ENCODE measurements at regions not wholly inside any gene's neighbourhood (a gene's known extent, or its start where the extent isn't known, plus 50 kb on each side); places are given as distances from the start of the nearest gene placed in this dataset.
"Not testable (repeated sequence)": the region's sequence is repeated elsewhere in the genome, so short reads cannot be mapped to it uniquely, and the experiment has no call there.

DNA sequence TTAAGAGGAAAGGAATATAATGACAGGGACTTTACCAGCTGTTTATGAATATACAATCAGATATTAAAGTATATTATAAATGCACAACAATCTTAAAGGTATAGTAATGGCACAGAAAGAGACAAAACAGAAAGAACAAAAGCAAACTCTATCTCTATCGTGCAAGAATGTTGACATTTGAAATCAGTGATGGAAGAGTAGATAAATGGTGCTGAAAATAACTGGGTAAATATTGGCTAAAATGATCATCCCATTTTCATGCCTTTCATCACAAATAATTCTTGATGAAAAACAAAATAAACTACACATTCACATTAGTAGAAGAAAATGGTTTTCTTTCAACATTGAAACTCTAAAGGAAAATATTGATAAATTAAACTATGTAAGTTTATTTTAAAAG, 495.9 kb downstream of the IRS1 start:
- no peak for DNase-seq
- Mint-ChIP-seq H3K36me3 (no peaks in the 10 kb centered on the region), H3K27me3 (peaks cover 0 to 4% of the 10 kb centered on the region in 2 donors), H3K9me3 (no peaks in the 10 kb centered on the region), H3K4me1 (no peaks in the 10 kb centered on the region), H3K27ac (no peak overlapping the region), H3K4me3 (no peak overlapping the region)
- CTCF ChIA-PET, result no interaction called here
- POLR2A ChIA-PET, result no interaction called here
- Histone ChIP-seq H3K27me3 (ENCODE audit: insufficient read depth, low read length, poor library complexity, severe bottlenecking) (no peaks in the 10 kb centered on the region), H3K4me3 (ENCODE audit: low read length) (no peak overlapping the region), H3K36me3 (ENCODE audit: insufficient read depth, low read length) (no peaks in the 10 kb centered on the region), H3K9me3 (ENCODE audit: low read length) (no peaks in the 10 kb centered on the region), H3K27ac (ENCODE audit: low read depth, low read length) (no peak overlapping the region), H3K4me1 (ENCODE audit: insufficient read depth, low read length) (no peaks in the 10 kb centered on the region)

GRCh38 chr2:226300196-226300886, 499.3 kb downstream of the IRS1 start:
- Histone ChIP-seq H3K4me3 (ENCODE audit: low read length) (no peak overlapping the region), H3K27me3 (ENCODE audit: insufficient read depth, low read length, poor library complexity, severe bottlenecking) (no peaks in the 10 kb centered on the region), H3K9me3 (ENCODE audit: low read length) (no peaks in the 10 kb centered on the region), H3K36me3 (ENCODE audit: insufficient read depth, low read length) (no peaks in the 10 kb centered on the region), H3K27ac (ENCODE audit: low read depth, low read length) (no peak overlapping the region), H3K4me1 (ENCODE audit: insufficient read depth, low read length) (no peaks in the 10 kb centered on the region)
- Mint-ChIP-seq H3K27me3 (peaks cover 1 to 4% of the 10 kb centered on the region in 2 donors), H3K4me1 (no peaks in the 10 kb centered on the region), H3K27ac (no peak overlapping the region), H3K36me3 (no peaks in the 10 kb centered on the region), H3K9me3 (peaks cover 0 to 2% (median 0%) of the 10 kb centered on the region in 5 donors), H3K4me3 (no peak overlapping the region)
- DNase-seq, result no peak
- ChIA-PET CTCF (no interaction called here), POLR2A (no interaction called here)

- Mint-ChIP-seq H3K4me3 (no peak overlapping the region), H3K27me3 (peaks cover 1 to 4% of the 10 kb centered on the region in 2 donors), H3K27ac (no peak overlapping the region), H3K9me3 (peaks cover 0 to 2% (median 0%) of the 10 kb centered on the region in 5 donors), H3K36me3 (no peaks in the 10 kb centered on the region), H3K4me1 (no peaks in the 10 kb centered on the region)
- no peaks in the 10 kb centered on the region for H3K4me1 ChIP-seq (ENCODE audit: insufficient read depth, low read length)
- no peak overlapping the region for H3K4me3 ChIP-seq (ENCODE audit: low read length)
- H3K9me3 ChIP-seq (ENCODE audit: low read length), result no peaks in the 10 kb centered on the region
- CTCF ChIA-PET, result no interaction called here
- POLR2A ChIA-PET, result no interaction called here
- H3K27ac ChIP-seq (ENCODE audit: low read depth, low read length), result no peak overlapping the region
- H3K27me3 ChIP-seq (ENCODE audit: insufficient read depth, low read length, poor library complexity, severe bottlenecking), result peaks cover 2% of the 10 kb centered on the region
- H3K36me3 ChIP-seq (ENCODE audit: insufficient read depth, low read length), result no peaks in the 10 kb centered on the region
- DNase-seq, result no peak
Observed at GRCh38 chr2:226299771-226300170, 499.8 kb downstream of the IRS1 start.

DNA sequence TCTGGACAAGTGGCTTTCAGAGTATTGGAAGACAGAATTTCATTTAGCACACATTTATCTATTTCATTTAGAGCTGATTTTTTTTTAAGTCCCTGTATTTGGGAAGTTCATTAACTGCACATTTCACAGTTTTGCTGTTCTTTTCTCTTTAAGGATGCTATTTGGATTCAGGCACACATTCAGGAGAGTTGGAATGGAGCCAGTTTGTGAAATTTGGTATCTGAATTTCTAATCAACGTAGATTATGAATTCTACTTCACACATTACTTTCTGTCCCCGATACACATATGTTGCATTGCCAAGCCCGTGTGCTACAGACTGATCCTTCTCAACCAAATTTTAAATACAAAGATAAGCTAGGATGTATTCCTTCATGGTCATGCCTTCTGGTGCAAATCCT, 503.9 kb downstream of the IRS1 start:
- Histone ChIP-seq H3K4me1 (ENCODE audit: insufficient read depth, low read length) (no peaks in the 10 kb centered on the region), H3K36me3 (ENCODE audit: insufficient read depth, low read length) (no peaks in the 10 kb centered on the region), H3K4me3 (ENCODE audit: low read length) (no peak overlapping the region), H3K27me3 (ENCODE audit: insufficient read depth, low read length, poor library complexity, severe bottlenecking) (peaks cover 3% of the 10 kb centered on the region), H3K27ac (ENCODE audit: low read depth, low read length) (no peak overlapping the region), H3K9me3 (ENCODE audit: low read length) (no peaks in the 10 kb centered on the region)
- POLR2A ChIA-PET, result no interaction called here
- Mint-ChIP-seq H3K9me3 (peaks cover 8 to 23% (median 13%) of the 10 kb centered on the region in 5 donors), H3K36me3 (peaks cover 0 to 7% (median 0%) of the 10 kb centered on the region in 3 donors), H3K4me1 (no peaks in the 10 kb centered on the region), H3K4me3 (no peak overlapping the region), H3K27ac (no peak overlapping the region), H3K27me3 (peaks cover 0 to 4% of the 10 kb centered on the region in 2 donors)
- CTCF ChIA-PET, result no interaction called here
- DNase-seq, result no peak

DNA sequence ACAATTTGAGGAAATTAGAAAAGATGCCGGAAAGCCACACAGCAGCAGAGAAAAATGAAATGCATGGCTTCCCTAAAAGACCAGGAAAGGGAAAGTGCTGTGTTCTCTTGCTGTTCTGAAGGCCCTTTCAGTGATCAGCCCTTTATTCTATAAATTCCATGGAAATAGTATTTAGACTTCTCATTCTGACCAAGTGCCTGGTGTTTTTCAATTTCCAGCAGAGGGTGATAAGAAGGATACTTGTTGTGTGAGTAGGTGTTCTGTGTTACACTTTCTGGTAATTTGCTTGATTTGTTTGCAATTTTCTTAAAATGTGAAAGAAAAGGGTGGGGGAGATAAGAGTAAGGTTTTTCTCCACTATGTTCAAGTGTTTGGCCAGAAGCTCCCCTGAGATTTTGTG, 504.5 kb downstream of the IRS1 start:
- peaks cover 0 to 4% of the 10 kb centered on the region in 2 donors for H3K27me3 Mint-ChIP-seq
- H3K4me3 ChIP-seq (ENCODE audit: low read length), result no peak overlapping the region
- DNase-seq, result no peak
- ChIA-PET CTCF (no interaction called here), POLR2A (no interaction called here)
- H3K4me1 ChIP-seq (ENCODE audit: insufficient read depth, low read length), result no peaks in the 10 kb centered on the region
- H3K27ac Mint-ChIP-seq, result no peak overlapping the region
- no peaks in the 10 kb centered on the region for H3K4me1 Mint-ChIP-seq
- no peaks in the 10 kb centered on the region for H3K36me3 ChIP-seq (ENCODE audit: insufficient read depth, low read length)
- peaks cover 12 to 25% (median 16%) of the 10 kb centered on the region in 5 donors for H3K9me3 Mint-ChIP-seq
- H3K9me3 ChIP-seq (ENCODE audit: low read length), result no peaks in the 10 kb centered on the region
- peaks cover 0 to 7% (median 0%) of the 10 kb centered on the region in 3 donors for H3K36me3 Mint-ChIP-seq
- H3K4me3 Mint-ChIP-seq, result no peak overlapping the region
- H3K27ac ChIP-seq (ENCODE audit: low read depth, low read length), result no peak overlapping the region
- H3K27me3 ChIP-seq (ENCODE audit: insufficient read depth, low read length, poor library complexity, severe bottlenecking), result peaks cover 3% of the 10 kb centered on the region

DNA sequence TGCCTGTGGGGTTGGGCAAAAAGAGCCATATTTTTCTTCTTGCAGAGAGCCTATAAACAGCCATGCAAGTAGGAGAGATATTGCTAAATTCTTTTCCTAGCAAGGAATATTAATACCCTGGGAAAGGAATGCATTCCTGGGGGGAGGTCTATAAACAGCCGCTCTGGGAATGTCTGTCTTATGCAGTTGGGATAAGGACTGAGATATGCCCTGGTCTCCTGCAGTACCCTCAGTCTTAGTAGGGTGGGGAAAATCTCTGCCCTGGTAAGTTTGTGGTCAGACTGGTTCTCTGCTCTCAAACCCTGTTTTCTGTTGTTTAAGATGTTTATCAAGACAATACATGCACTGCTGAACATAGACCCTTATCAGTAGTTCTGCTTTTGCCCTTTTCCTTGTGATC, 508.3 kb downstream of the IRS1 start:
- H3K9me3 Mint-ChIP-seq, result peaks cover 12 to 28% (median 20%) of the 10 kb centered on the region in 5 donors
- POLR2A ChIA-PET; H3K9me3 ChIP-seq (ENCODE audit: low read length): not testable (repeated sequence)

DNA sequence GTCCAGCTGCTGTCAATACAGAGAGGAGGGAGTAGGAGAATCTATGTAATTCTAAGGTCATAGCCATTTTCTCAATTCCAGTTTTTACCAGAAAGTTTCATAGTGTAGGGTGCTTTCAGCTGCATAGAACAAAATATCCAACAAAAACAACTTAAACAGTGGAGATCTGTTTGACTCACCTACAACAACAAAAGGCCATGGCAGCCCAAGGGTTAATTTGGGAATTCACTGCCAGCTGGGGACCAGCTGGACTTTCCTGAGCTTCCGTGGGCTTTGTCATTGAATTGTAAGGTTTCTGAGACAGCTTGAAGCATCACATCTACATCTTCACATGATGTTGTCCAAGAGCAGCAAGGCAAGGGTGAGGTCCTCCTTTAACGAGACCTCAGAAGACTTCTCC, 512.7 kb downstream of the IRS1 start:
- POLR2A ChIA-PET, result no interaction called here
- H3K4me3 Mint-ChIP-seq, result no peak overlapping the region

More for the DNA sequence above, 508.3 kb downstream of the IRS1 start:
- H3K36me3 Mint-ChIP-seq; H3K4me3 Mint-ChIP-seq; DNase-seq; H3K4me3 ChIP-seq (ENCODE audit: low read length); H3K27me3 ChIP-seq (ENCODE audit: insufficient read depth, low read length, poor library complexity, severe bottlenecking); H3K4me1 ChIP-seq (ENCODE audit: insufficient read depth, low read length); H3K4me1 Mint-ChIP-seq; H3K36me3 ChIP-seq (ENCODE audit: insufficient read depth, low read length); H3K27me3 Mint-ChIP-seq; H3K27ac ChIP-seq (ENCODE audit: low read depth, low read length); H3K27ac Mint-ChIP-seq; CTCF ChIA-PET: not testable (repeated sequence)

DNA sequence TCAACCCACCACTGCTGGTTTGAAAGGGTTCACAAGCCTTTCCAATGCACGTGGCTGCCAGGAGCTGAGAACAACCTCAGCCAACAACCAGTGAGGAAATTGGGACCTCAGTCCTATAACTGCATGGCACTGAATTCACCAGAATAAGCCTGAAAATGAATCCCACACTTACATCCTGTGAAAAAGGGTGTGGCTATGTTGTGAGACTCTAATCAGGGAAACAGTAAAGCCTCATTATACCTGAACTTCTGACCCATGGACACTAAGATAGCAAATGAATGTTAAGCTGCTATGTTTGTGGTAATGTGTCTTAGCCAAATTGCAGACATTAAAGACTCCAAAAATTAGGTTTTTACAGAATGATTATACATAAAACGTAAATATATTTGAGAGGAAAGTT, 515.8 kb downstream of the IRS1 start:
- no peak overlapping the region for H3K4me3 ChIP-seq (ENCODE audit: low read length)
- Mint-ChIP-seq H3K4me1 (no peaks in the 10 kb centered on the region), H3K9me3 (peaks cover 0 to 3% (median 0%) of the 10 kb centered on the region in 5 donors), H3K36me3 (no peaks in the 10 kb centered on the region), H3K4me3 (no peak overlapping the region), H3K27me3 (peaks cover 1 to 12% of the 10 kb centered on the region in 2 donors), H3K27ac (no peak overlapping the region)
- H3K9me3 ChIP-seq (ENCODE audit: low read length), result no peaks in the 10 kb centered on the region
- ChIA-PET POLR2A (no interaction called here), CTCF (no interaction called here)
- no peaks in the 10 kb centered on the region for H3K36me3 ChIP-seq (ENCODE audit: insufficient read depth, low read length)
- no peaks in the 10 kb centered on the region for H3K4me1 ChIP-seq (ENCODE audit: insufficient read depth, low read length)
- DNase-seq, result no peak
- H3K27me3 ChIP-seq (ENCODE audit: insufficient read depth, low read length, poor library complexity, severe bottlenecking), result no peaks in the 10 kb centered on the region
- no peak overlapping the region for H3K27ac ChIP-seq (ENCODE audit: low read depth, low read length)

More for the DNA sequence above, 512.7 kb downstream of the IRS1 start:
- no peaks in the 10 kb centered on the region for H3K4me1 Mint-ChIP-seq
- peaks cover 9 to 20% (median 15%) of the 10 kb centered on the region in 5 donors for H3K9me3 Mint-ChIP-seq
- H3K36me3 ChIP-seq (ENCODE audit: insufficient read depth, low read length), result no peaks in the 10 kb centered on the region
- peaks cover 1 to 12% of the 10 kb centered on the region in 2 donors for H3K27me3 Mint-ChIP-seq
- no peaks in the 10 kb centered on the region for H3K4me1 ChIP-seq (ENCODE audit: insufficient read depth, low read length)
- DNase-seq, result no peak
- H3K27me3 ChIP-seq (ENCODE audit: insufficient read depth, low read length, poor library complexity, severe bottlenecking), result no peaks in the 10 kb centered on the region
- H3K4me3 ChIP-seq (ENCODE audit: low read length), result no peak overlapping the region
- no peak overlapping the region for H3K27ac Mint-ChIP-seq
- no peaks in the 10 kb centered on the region for H3K36me3 Mint-ChIP-seq
- H3K27ac ChIP-seq (ENCODE audit: low read depth, low read length), result no peak overlapping the region
- CTCF ChIA-PET, result no interaction called here
- H3K9me3 ChIP-seq (ENCODE audit: low read length), result no peaks in the 10 kb centered on the region

Data from CD8-positive, alpha-beta memory T cell (primary cell).